NOMO-1 (cell line): ENCODE measurements at regions not wholly inside any gene's neighbourhood (a gene's known extent, or its start where the extent isn't known, plus 50 kb on each side); places are given as distances from the start of the nearest gene placed in this dataset.

Experiments
- DNase-seq, 2 experiments: peaks; one replicate each; lab custom pipeline; 2025; ENCODE audit not compliant: unreplicated experiment in 2 of 2; lab: John Stamatoyannopoulos, UW

GRCh38 chr18:43635397-43635796 lies 358.1 kb upstream of the SYT4 start:
- no peak for DNase-seq

- DNase-seq, result no peak
Measured at GRCh38 chr18:43642727-43643330, 365.5 kb upstream of the SYT4 start.

GRCh38 chr18:43648002-43648401 lies 370.7 kb upstream of the SYT4 start:
- DNase-seq, result no peak

- DNase-seq, result no peak
Measured at GRCh38 chr18:43649649-43650357, 372.5 kb upstream of the SYT4 start.

- no peak for DNase-seq
Measured at GRCh38 chr18:43650426-43650825, 373.1 kb upstream of the SYT4 start.

- DNase-seq, result no peak
Measured at GRCh38 chr18:43651057-43651456, 373.8 kb upstream of the SYT4 start.

GRCh38 chr18:43656547-43656946 lies 379.3 kb upstream of the SYT4 start:
- DNase-seq, result no peak

- no peak for DNase-seq
Measured at GRCh38 chr18:43661570-43661969, 384.3 kb upstream of the SYT4 start.

- no peak for DNase-seq
Measured at GRCh38 chr18:43662657-43663056, 385.4 kb upstream of the SYT4 start.

GRCh38 chr18:43663159-43663558 lies 385.9 kb upstream of the SYT4 start:
- DNase-seq, result no peak

GRCh38 chr18:43664487-43665008 lies 387.3 kb upstream of the SYT4 start:
- no peak for DNase-seq

- DNase-seq, result no peak
Measured at GRCh38 chr18:43665105-43665788, 388.0 kb upstream of the SYT4 start.

GRCh38 chr18:43668866-43669265 lies 391.6 kb upstream of the SYT4 start:
- DNase-seq, result no peak

- DNase-seq, result no peak
Measured at GRCh38 chr18:43671431-43671830, 394.1 kb upstream of the SYT4 start.

GRCh38 chr18:43680096-43680495 lies 402.8 kb upstream of the SYT4 start:
- DNase-seq, result no peak

- DNase-seq, result no peak
Measured at GRCh38 chr18:43681661-43682060, 404.4 kb upstream of the SYT4 start.

GRCh38 chr18:43682196-43682595 lies 404.9 kb upstream of the SYT4 start:
- no peak for DNase-seq

- no peak for DNase-seq
Measured at GRCh38 chr18:43686709-43687108, 409.4 kb upstream of the SYT4 start.

- no peak for DNase-seq
Measured at GRCh38 chr18:43692099-43692690, 414.9 kb upstream of the SYT4 start.

GRCh38 chr18:43702399-43702798 lies 425.1 kb upstream of the SYT4 start:
- DNase-seq, result no peak

- no peak for DNase-seq
Measured at GRCh38 chr18:43703050-43703449, 425.8 kb upstream of the SYT4 start.
